ENCODE measurements at regions not wholly inside any gene's neighbourhood (a gene's known extent, or its start where the extent isn't known, plus 50 kb on each side); places are given as distances from the start of the nearest gene placed in this dataset.
A peak's percentile ranks its signal among the peaks of the same experiment; 100 is the strongest.

DNA sequence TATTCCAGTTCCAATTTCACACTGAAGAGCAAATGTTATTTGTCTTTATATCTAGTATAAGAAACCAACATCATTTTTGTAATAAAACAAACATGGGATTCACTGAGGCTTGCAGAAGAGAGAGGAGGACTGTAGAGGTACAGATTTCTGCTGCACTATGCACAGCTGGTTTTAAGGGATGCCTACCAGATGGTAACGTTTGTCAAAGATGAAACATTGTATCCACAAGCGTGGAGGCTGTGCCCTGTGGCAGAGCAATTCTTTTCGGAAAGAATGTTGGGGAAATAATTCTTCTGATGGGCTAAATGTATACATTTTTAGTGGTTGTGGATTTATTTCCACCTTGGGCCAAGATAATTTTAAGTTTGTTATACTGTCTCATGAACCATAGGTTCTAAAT, 272.4 kb downstream of the DUSP10 start:
- no peak for DNase-seq (ENCODE audit: low read depth, low spot score)
- POLR2A ChIA-PET = no interaction called here
- TF ChIP-seq, protein P1, sequence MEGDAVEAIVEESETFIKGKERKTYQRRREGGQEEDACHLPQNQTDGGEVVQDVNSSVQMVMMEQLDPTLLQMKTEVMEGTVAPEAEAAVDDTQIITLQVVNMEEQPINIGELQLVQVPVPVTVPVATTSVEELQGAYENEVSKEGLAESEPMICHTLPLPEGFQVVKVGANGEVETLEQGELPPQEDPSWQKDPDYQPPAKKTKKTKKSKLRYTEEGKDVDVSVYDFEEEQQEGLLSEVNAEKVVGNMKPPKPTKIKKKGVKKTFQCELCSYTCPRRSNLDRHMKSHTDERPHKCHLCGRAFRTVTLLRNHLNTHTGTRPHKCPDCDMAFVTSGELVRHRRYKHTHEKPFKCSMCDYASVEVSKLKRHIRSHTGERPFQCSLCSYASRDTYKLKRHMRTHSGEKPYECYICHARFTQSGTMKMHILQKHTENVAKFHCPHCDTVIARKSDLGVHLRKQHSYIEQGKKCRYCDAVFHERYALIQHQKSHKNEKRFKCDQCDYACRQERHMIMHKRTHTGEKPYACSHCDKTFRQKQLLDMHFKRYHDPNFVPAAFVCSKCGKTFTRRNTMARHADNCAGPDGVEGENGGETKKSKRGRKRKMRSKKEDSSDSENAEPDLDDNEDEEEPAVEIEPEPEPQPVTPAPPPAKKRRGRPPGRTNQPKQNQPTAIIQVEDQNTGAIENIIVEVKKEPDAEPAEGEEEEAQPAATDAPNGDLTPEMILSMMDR (IDR thresholded peaks at IDR 0.05; ENCODE audit: insufficient read depth, low read length, missing control alignments) = no peak
- no peak overlapping the region for H3K4me3 ChIP-seq (ENCODE audit: low read depth, low read length)
- CTCF ChIA-PET = interaction anchor here (6.0 kb wide), 1 partner anchor 10 kb away, joined by 39 read pairs; no protein-coding TSS in a partner anchor

DNA sequence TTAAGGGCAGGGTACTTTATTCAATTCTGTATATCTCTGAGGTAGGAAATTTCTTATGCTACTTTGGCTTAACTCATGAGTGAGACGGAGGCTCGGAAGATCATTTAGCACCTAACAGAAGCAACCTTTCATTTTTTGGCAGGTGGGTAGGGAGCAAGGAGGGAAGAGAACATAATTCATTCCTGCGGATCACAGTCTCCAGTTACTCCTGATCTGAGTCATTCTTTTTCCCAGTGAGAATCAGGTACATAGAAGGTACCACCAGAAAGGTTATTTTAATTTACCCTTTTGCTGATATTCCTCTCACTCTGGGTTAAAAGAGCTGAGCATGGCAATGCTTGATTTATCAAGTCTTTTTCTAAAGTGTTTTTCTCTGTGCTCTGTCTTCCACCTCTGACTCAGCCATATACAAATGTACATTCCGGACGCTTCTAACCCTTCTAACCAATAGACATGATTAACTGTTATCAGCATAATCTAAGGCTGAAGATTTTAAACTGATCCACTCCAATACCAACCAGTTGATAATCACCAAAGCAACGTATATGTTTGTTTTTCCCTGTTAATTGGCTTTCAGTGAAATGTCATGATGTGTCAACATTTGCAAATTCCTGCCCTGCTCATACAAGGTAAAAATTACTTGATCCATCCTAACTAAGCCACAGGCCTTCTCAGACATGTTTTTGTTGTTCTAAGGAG, 271.7 kb downstream of the DUSP10 start:
- POLR2A ChIA-PET = no interaction called here
- CTCF ChIA-PET = interaction anchor here (6.0 kb wide), 1 partner anchor 9 kb away, joined by 39 read pairs; no protein-coding TSS in a partner anchor
- TF ChIP-seq, protein P1 (IDR thresholded peaks at IDR 0.05; ENCODE audit: insufficient read depth, low read length, missing control alignments) = no peak
- H3K4me3 ChIP-seq (ENCODE audit: low read depth, low read length) = no peak overlapping the region
- DNase-seq (ENCODE audit: low read depth, low spot score) = no peak

DNA sequence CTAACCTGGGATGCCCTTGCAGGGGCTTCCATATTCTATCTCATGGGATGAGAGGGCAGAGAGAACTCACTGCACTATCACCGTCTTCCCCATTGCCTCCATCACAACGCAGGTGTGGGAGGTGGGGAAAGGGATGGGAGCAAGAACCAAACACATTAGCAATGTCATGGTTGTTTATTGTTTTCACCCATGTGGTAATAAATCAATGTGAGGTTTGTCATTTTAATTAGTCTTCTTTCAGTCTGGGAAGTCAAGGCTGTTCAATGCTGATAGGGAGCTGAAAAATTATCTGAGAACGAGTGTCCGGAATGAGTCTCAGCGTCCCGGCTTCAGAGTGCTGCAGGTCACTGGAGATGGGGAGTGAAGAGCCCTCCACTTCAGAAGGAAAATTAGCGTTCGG, 268.5 kb downstream of the DUSP10 start:
- no peak overlapping the region for H3K4me3 ChIP-seq (ENCODE audit: low read depth, low read length)
- ChIA-PET CTCF (interaction anchor here (1.0 to 2.3 kb wide), 2 partner anchors 13 to 210 kb away, joined by 3 to 6 read pairs; no protein-coding TSS in a partner anchor), POLR2A (no interaction called here)
- DNase-seq (ENCODE audit: low read depth, low spot score) = no peak
- TF ChIP-seq, protein P1 (IDR thresholded peaks at IDR 0.05; ENCODE audit: insufficient read depth, low read length, missing control alignments) = no peak

DNA sequence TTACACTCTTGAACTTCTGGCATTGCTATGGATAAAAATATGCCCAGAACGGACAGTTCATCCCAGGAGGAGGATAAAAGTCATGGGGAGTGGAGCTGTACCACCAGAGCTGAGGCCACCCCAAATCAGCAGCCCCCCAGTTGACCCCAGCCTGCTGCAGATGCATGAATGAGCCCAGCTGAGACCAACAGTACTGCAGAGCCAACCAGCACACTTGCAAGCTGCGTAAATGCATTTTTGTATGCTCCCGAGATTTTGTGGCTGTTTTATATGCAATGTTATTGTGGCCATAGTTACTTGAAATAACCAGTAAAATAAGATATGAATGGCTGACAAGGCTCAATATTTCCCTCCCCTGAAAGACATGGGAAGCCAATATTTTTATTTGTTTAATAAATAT, 264.6 kb downstream of the DUSP10 start:
- POLR2A ChIA-PET = interaction anchor here (0.9 kb wide), 1 partner anchor 241 kb away, joined by 3 read pairs; no protein-coding TSS in a partner anchor
- CTCF ChIA-PET = interaction anchor here (0.6 to 7.4 kb wide), 31 partner anchors 8 to 1157 kb away, joined by 3 to 56 read pairs (median 4); partner anchors contain the start of gene DUSP10
- H3K4me3 ChIP-seq (ENCODE audit: low read depth, low read length) = no peak overlapping the region
- DNase-seq (ENCODE audit: low read depth, low spot score) = no peak
- TF ChIP-seq, protein P1 (IDR thresholded peaks at IDR 0.05; ENCODE audit: insufficient read depth, low read length, missing control alignments) = no peak

DNA sequence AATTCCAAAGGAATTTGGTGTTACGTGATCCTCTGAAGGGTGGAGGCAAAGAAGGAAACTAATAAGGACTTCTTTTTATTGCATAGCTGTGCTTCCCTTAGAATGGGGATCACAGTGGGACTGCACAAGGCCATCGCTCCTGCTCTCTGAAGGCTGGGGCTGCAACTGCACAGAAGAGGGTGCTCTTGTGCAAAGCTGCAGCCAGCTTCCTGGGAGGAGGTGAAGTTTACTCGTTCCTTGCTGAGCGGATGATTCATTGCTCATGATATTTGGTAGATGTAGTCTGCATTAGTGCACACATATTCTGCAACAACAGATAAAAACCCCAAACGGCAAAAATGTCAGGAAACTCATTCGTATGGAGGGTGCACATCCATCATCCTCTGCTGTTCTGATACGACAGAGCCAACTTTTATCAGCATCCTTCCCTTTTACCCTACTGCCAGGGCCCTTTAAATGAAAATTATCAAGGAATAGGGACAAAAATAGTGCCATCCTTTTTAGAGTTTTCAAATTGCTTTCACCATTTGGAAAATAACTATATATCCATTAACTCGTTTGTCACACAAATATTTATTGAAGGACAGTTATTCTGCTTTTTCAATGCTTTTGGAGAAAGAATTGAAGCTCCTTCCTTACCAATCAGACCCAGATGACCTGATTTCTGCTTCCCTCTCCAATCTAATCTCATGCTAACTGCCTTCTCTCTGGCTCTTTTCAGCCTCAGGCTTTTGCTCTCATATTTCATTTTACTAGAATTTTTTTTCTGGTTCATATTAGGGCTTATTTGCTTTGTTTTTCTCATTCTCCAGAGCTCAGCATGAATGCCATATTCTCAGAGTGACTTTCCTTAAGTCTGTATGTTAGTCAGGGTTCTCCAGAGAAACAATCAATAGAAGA, 263.6 kb downstream of the DUSP10 start:
- TF ChIP-seq, protein P1 (IDR thresholded peaks at IDR 0.05; ENCODE audit: insufficient read depth, low read length, missing control alignments) = peak; percentile 96
- CTCF ChIA-PET = interaction anchor here (0.6 to 7.4 kb wide), 34 partner anchors 9 to 1156 kb away, joined by 3 to 56 read pairs (median 4); partner anchors contain the start of genes DUSP10 and HLX
- no peak overlapping the region for H3K4me3 ChIP-seq (ENCODE audit: low read depth, low read length)
- POLR2A ChIA-PET = interaction anchor here (0.8 to 1.4 kb wide), 4 partner anchors 20 to 976 kb away, joined by 3 to 7 read pairs (median 4); no protein-coding TSS in a partner anchor
- DNase-seq (ENCODE audit: low read depth, low spot score) = peak; percentile 63

Data from AG04449 (cell line).